HUES64 (cell line): ENCODE measurements at regions not wholly inside any gene's neighbourhood (a gene's known extent, or its start where the extent isn't known, plus 50 kb on each side); places are given as distances from the start of the nearest gene placed in this dataset.

Experiments
- H3K27ac ChIP-seq: 2 replicates; pipeline ENCODE4 v1.7.0; 2013; ENCODE audit warnings: low read depth, low read length, inconsistent platforms
- H3K27me3 ChIP-seq: 2 replicates; pipeline ENCODE4 v1.6.1; 2013; ENCODE audit warnings: mild to moderate bottlenecking, low read length; ENCODE audit not compliant: insufficient read depth
- H3K36me3 ChIP-seq: 2 replicates; pipeline ENCODE4 v1.6.1; 2013; ENCODE audit warnings: mild to moderate bottlenecking, low read length; ENCODE audit not compliant: insufficient read depth
- H3K4me1 ChIP-seq: 2 replicates; pipeline ENCODE4 v1.6.1; 2013; ENCODE audit warnings: mild to moderate bottlenecking, low read length, moderate library complexity; ENCODE audit not compliant: insufficient read depth
- H3K4me3 ChIP-seq: 2 replicates; pipeline ENCODE4 v1.5.1; 2013; ENCODE audit warnings: mild to moderate bottlenecking, low read length, moderate library complexity
- H3K9ac ChIP-seq: 2 replicates; pipeline ENCODE4 v1.6.1; 2013; ENCODE audit warnings: mild to moderate bottlenecking, low read depth, low read length
- H3K9me3 ChIP-seq: 2 replicates; pipeline ENCODE4 v1.6.1; 2013; ENCODE audit warnings: low read depth, low read length; ENCODE audit not compliant: insufficient read depth
- WGBS: fragments of 150-250, 120-280 bp; methylation state at CpG from one replicate; pipeline ENCODE4 v1.1.7; 2013; ENCODE audit warnings: missing lambda C conversion rate; 5-methylcytosine and 5-hydroxymethylcytosine counted together

GRCh38 chr1:55690366-55690765 is 475.2 kb upstream of the USP24 start:
- Histone ChIP-seq H3K27me3 (no peaks in the 10 kb centered on the region), H3K4me3 (no peak overlapping the region), H3K36me3 (no peaks in the 10 kb centered on the region), H3K9ac (no peak overlapping the region), H3K9me3 (no peaks in the 10 kb centered on the region), H3K27ac (no peak overlapping the region), H3K4me1 (no peaks in the 10 kb centered on the region)
- WGBS, result 89% methylated on average over 4 of the region's 4 CpGs

GRCh38 chr1:55689800-55690199 is 474.6 kb upstream of the USP24 start:
- Histone ChIP-seq H3K27me3 (no peaks in the 10 kb centered on the region), H3K4me1 (no peaks in the 10 kb centered on the region), H3K36me3 (no peaks in the 10 kb centered on the region), H3K9me3 (no peaks in the 10 kb centered on the region), H3K4me3 (no peak overlapping the region), H3K27ac (no peak overlapping the region), H3K9ac (no peak overlapping the region)
- 90% methylated on average over 3 of the region's 3 CpGs for WGBS

- H3K9me3 ChIP-seq, result no peaks in the 10 kb centered on the region
- 94% methylated on average over 7 of the region's 7 CpGs for WGBS
- H3K4me3 ChIP-seq, result no peak overlapping the region
- H3K36me3 ChIP-seq, result no peaks in the 10 kb centered on the region
- H3K27me3 ChIP-seq, result no peaks in the 10 kb centered on the region
- H3K27ac ChIP-seq, result no peak overlapping the region
- no peaks in the 10 kb centered on the region for H3K4me1 ChIP-seq
- H3K9ac ChIP-seq, result no peak overlapping the region
These were observed 470.4 kb upstream of the USP24 start for GRCh38 chr1:55685560-55685959.

- H3K36me3 ChIP-seq, result no peaks in the 10 kb centered on the region
- H3K9ac ChIP-seq, result no peak overlapping the region
- H3K27ac ChIP-seq, result no peak overlapping the region
- no peaks in the 10 kb centered on the region for H3K9me3 ChIP-seq
- H3K27me3 ChIP-seq, result no peaks in the 10 kb centered on the region
- peaks cover 8% of the 10 kb centered on the region for H3K4me1 ChIP-seq
- no peak overlapping the region for H3K4me3 ChIP-seq
These were observed 469.0 kb upstream of the USP24 start for GRCh38 chr1:55684131-55684650.

- H3K9me3 ChIP-seq, result no peaks in the 10 kb centered on the region
- H3K4me1 ChIP-seq, result peaks cover 8% of the 10 kb centered on the region
- WGBS, result 95% methylated on average over 3 of the region's 3 CpGs
- no peak overlapping the region for H3K9ac ChIP-seq
- H3K4me3 ChIP-seq, result no peak overlapping the region
- H3K36me3 ChIP-seq, result no peaks in the 10 kb centered on the region
- no peaks in the 10 kb centered on the region for H3K27me3 ChIP-seq
- H3K27ac ChIP-seq, result no peak overlapping the region
These were observed 467.0 kb upstream of the USP24 start for GRCh38 chr1:55682198-55682597.

- Histone ChIP-seq H3K27ac (no peak overlapping the region), H3K4me1 (peaks cover 8% of the 10 kb centered on the region), H3K9me3 (no peaks in the 10 kb centered on the region), H3K36me3 (no peaks in the 10 kb centered on the region), H3K27me3 (no peaks in the 10 kb centered on the region), H3K4me3 (no peak overlapping the region), H3K9ac (no peak overlapping the region)
These were observed 464.8 kb upstream of the USP24 start for GRCh38 chr1:55679971-55680370.

- no peak overlapping the region for H3K4me3 ChIP-seq
- H3K36me3 ChIP-seq, result no peaks in the 10 kb centered on the region
- H3K27me3 ChIP-seq, result no peaks in the 10 kb centered on the region
- WGBS, result 86% methylated on average over 1 of the region's 1 CpG
- H3K9ac ChIP-seq, result no peak overlapping the region
- no peaks in the 10 kb centered on the region for H3K4me1 ChIP-seq
- no peak overlapping the region for H3K27ac ChIP-seq
- H3K9me3 ChIP-seq, result no peaks in the 10 kb centered on the region
These were observed 458.3 kb upstream of the USP24 start for GRCh38 chr1:55673416-55673815.

GRCh38 chr1:55670331-55671082 is 455.3 kb upstream of the USP24 start:
- Histone ChIP-seq H3K4me3 (no peak overlapping the region), H3K36me3 (no peaks in the 10 kb centered on the region), H3K9me3 (no peaks in the 10 kb centered on the region), H3K4me1 (no peaks in the 10 kb centered on the region), H3K27me3 (no peaks in the 10 kb centered on the region), H3K27ac (no peak overlapping the region), H3K9ac (no peak overlapping the region)
- WGBS, result 89% methylated on average over 3 of the region's 5 CpGs

- WGBS, result 85% methylated on average over 3 of the region's 3 CpGs
- H3K9me3 ChIP-seq, result no peaks in the 10 kb centered on the region
- no peaks in the 10 kb centered on the region for H3K4me1 ChIP-seq
- H3K9ac ChIP-seq, result no peak overlapping the region
- no peaks in the 10 kb centered on the region for H3K36me3 ChIP-seq
- H3K27me3 ChIP-seq, result no peaks in the 10 kb centered on the region
- no peak overlapping the region for H3K4me3 ChIP-seq
- H3K27ac ChIP-seq, result no peak overlapping the region
These were observed 454.1 kb upstream of the USP24 start for GRCh38 chr1:55669293-55669692.

GRCh38 chr1:55662875-55663274 is 447.7 kb upstream of the USP24 start:
- no CpG with 5 or more reads among the region's 3 CpGs for WGBS
- peaks cover 9% of the 10 kb centered on the region for H3K4me1 ChIP-seq
- no peaks in the 10 kb centered on the region for H3K36me3 ChIP-seq
- H3K27ac ChIP-seq, result no peak overlapping the region
- no peaks in the 10 kb centered on the region for H3K27me3 ChIP-seq
- no peak overlapping the region for H3K4me3 ChIP-seq
- H3K9me3 ChIP-seq, result peaks cover 18% of the 10 kb centered on the region
- no peak overlapping the region for H3K9ac ChIP-seq

- 96% methylated on average over 2 of the region's 2 CpGs for WGBS
- H3K27ac ChIP-seq, result no peak overlapping the region
- H3K4me3 ChIP-seq, result no peak overlapping the region
- no peaks in the 10 kb centered on the region for H3K27me3 ChIP-seq
- peaks cover 16% of the 10 kb centered on the region for H3K9me3 ChIP-seq
- peaks cover 10% of the 10 kb centered on the region for H3K4me1 ChIP-seq
- no peaks in the 10 kb centered on the region for H3K36me3 ChIP-seq
- no peak overlapping the region for H3K9ac ChIP-seq
These were observed 443.8 kb upstream of the USP24 start for GRCh38 chr1:55658917-55659316.

GRCh38 chr1:55654750-55655149 is 439.6 kb upstream of the USP24 start:
- peaks cover 17% of the 10 kb centered on the region for H3K4me1 ChIP-seq
- H3K9me3 ChIP-seq, result no peaks in the 10 kb centered on the region
- no peak overlapping the region for H3K9ac ChIP-seq
- WGBS, result 83% methylated on average over 4 of the region's 4 CpGs
- no peaks in the 10 kb centered on the region for H3K27me3 ChIP-seq
- H3K4me3 ChIP-seq, result no peak overlapping the region
- no peaks in the 10 kb centered on the region for H3K36me3 ChIP-seq
- H3K27ac ChIP-seq, result no peak overlapping the region
